H1 (cell line): ENCODE measurements at regions not wholly inside any gene's neighbourhood (a gene's known extent, or its start where the extent isn't known, plus 50 kb on each side); places are given as distances from the start of the nearest gene placed in this dataset.

ENCODE experiments used
- CTCF ChIA-PET: fragments of 300-600 bp; sonication (Branson Sonifier 250); formaldehyde crosslinking; loops from one replicate; lab custom pipeline; 2021; ENCODE audit not compliant: partially characterized antibody; lab: Charles Lee
- POLR2A ChIA-PET: fragments of 300-600 bp; sonication (Branson Sonifier 250); formaldehyde crosslinking; loops from one replicate; lab custom pipeline; 2021; ENCODE audit warnings: inconsistent platforms; ENCODE audit not compliant: partially characterized antibody; lab: Charles Lee
- DNase-seq, 2 experiments: peaks; one replicate each; pipeline versions ENCODE4 v3.0.0 to v3.0.0-alpha.2; 2010 to 2022; ENCODE audit warnings: low spot score in 2 of 2, low read depth in 1 of 2, mixed read lengths in 1 of 2
- FAIRE-seq: peaks from 2 replicates; lab custom pipeline; 2011; peaks lifted over from hg19 to GRCh38; lab: Jason Lieb, UNC
- H2AFZ ChIP-seq: 2 replicates; pipeline ENCODE4 v1.8.1; 2012; ENCODE audit warnings: low read length, inconsistent platforms
- H2AK5ac ChIP-seq: 2 replicates; pipeline ENCODE4 v1.6.1; 2013; ENCODE audit warnings: low read depth, low read length
- H2BK120ac ChIP-seq: replicated peaks from 2 replicates; pipeline ENCODE3; 2013; ENCODE audit warnings: low read depth, low read length, inconsistent platforms
- H2BK12ac ChIP-seq: 2 replicates; pipeline ENCODE4 v1.6.1; 2013; ENCODE audit warnings: low read depth, low read length
- H2BK15ac ChIP-seq: 2 replicates; pipeline ENCODE4 v1.6.1; 2013; ENCODE audit warnings: low read length
- H2BK20ac ChIP-seq: 2 replicates; pipeline ENCODE4 v1.6.1; 2013; ENCODE audit warnings: low read length
- H2BK5ac ChIP-seq: 2 replicates; pipeline ENCODE4 v1.6.1; 2013; ENCODE audit warnings: low read depth, low read length
- H3K14ac ChIP-seq: 2 replicates; pipeline ENCODE4 v1.6.1; 2013; ENCODE audit warnings: inconsistent platforms; ENCODE audit not compliant: insufficient read length
- H3K18ac ChIP-seq: 2 replicates; pipeline ENCODE4 v1.6.1; 2013; ENCODE audit warnings: low read length; ENCODE audit errors: extremely low read depth
- H3K23ac ChIP-seq: 2 replicates; pipeline ENCODE4 v1.6.1; 2013; ENCODE audit warnings: inconsistent platforms; ENCODE audit not compliant: insufficient read length
- H3K23me2 ChIP-seq: 2 replicates; pipeline ENCODE4 v1.6.1; 2013; ENCODE audit warnings: low read depth, low read length
- H3K27ac ChIP-seq: 2 replicates; pipeline ENCODE4 v1.6.1; 2011; ENCODE audit warnings: low read depth, low read length, inconsistent platforms
- H3K27me3 ChIP-seq, 4 experiments: replicated peaks in 1 of 4; 1 replicate in 1 of 4; 2 replicates in 3 of 4; pipeline versions ENCODE4 v1.6.1 to v1.8.1; 2011 to 2013; ENCODE audit warnings: low read length in 3 of 4, mild to moderate bottlenecking in 3 of 4, inconsistent platforms in 2 of 4, mixed read lengths in 2 of 4, moderate library complexity in 1 of 4; ENCODE audit not compliant: control insufficient read depth in 3 of 4, insufficient read depth in 3 of 4; ENCODE audit errors: extremely low read depth in 1 of 4
- H3K36me3 ChIP-seq, 4 experiments: 2 replicates each; pipeline versions ENCODE4 v1.6.1 to v1.8.1; 2011 to 2013; ENCODE audit warnings: mild to moderate bottlenecking in 4 of 4, low read length in 3 of 4, moderate library complexity in 2 of 4, control low read depth in 1 of 4, inconsistent platforms in 1 of 4; ENCODE audit not compliant: insufficient read depth in 4 of 4, control insufficient read depth in 2 of 4
- H3K4ac ChIP-seq: replicated peaks from 2 replicates; pipeline ENCODE3; 2013; ENCODE audit warnings: low read length, low read depth, mixed read lengths, inconsistent platforms; ENCODE audit not compliant: insufficient read length
- H3K4me1 ChIP-seq, 4 experiments: replicated peaks in 1 of 4; 1 replicate in 1 of 4; 2 replicates in 3 of 4; pipeline versions ENCODE4 v1.6.1 to v1.8.1; 2011 to 2013; ENCODE audit warnings: low read length in 3 of 4, inconsistent platforms in 2 of 4, mixed read lengths in 1 of 4; ENCODE audit not compliant: insufficient read depth in 4 of 4, control insufficient read depth in 3 of 4
- H3K4me2 ChIP-seq, 2 experiments: 2 replicates each; pipeline versions ENCODE4 v1.6.1 to v1.8.1; 2011 to 2013; ENCODE audit warnings: low read depth in 2 of 2, low read length in 2 of 2, control low read depth in 1 of 2, inconsistent platforms in 1 of 2, mild to moderate bottlenecking in 1 of 2; ENCODE audit not compliant: insufficient read depth in 1 of 2
- H3K4me3 ChIP-seq, 4 experiments: fragments of 200-600, 300-600 bp in 1 of 4; sonication (generic), shearing (Covaris generic), sonication (Bioruptor Twin) in 1 of 4; 2 replicates each; pipeline versions ENCODE4 v1.5.1 to v1.8.1; 2011 to 2016; ENCODE audit warnings: low read length in 4 of 4, low read depth in 3 of 4, control low read depth in 2 of 4, inconsistent platforms in 2 of 4, mild to moderate bottlenecking in 2 of 4, mixed read lengths in 1 of 4, moderate library complexity in 1 of 4; ENCODE audit not compliant: insufficient read depth in 2 of 4; ENCODE audit errors: extremely low read depth in 1 of 4
- H3K56ac ChIP-seq: replicated peaks from 2 replicates; pipeline ENCODE3; 2013; ENCODE audit warnings: low read depth, mild to moderate bottlenecking, mixed read lengths, low read length, inconsistent platforms; ENCODE audit not compliant: insufficient read length
- H3K79me1 ChIP-seq: 2 replicates; pipeline ENCODE4 v1.6.1; 2013; ENCODE audit warnings: low read depth, low read length, control low read depth
- H3K79me2 ChIP-seq, 2 experiments: 2 replicates each; pipeline versions ENCODE4 v1.6.1 to v1.8.1; 2012 to 2013; ENCODE audit warnings: low read length in 2 of 2, mild to moderate bottlenecking in 2 of 2, inconsistent platforms in 1 of 2; ENCODE audit not compliant: insufficient read depth in 2 of 2, control insufficient read depth in 1 of 2
- H3K9ac ChIP-seq, 4 experiments: replicated peaks in 1 of 4; 1 replicate in 1 of 4; 2 replicates in 3 of 4; pipeline versions ENCODE4 v1.6.1 to v1.8.1; 2011 to 2013; ENCODE audit warnings: low read depth in 3 of 4, low read length in 3 of 4, control low read depth in 2 of 4, mild to moderate bottlenecking in 2 of 4, moderate library complexity in 2 of 4, inconsistent platforms in 1 of 4; ENCODE audit errors: extremely low read depth in 1 of 4
- H3K9me3 ChIP-seq, 2 experiments: 2 replicates each; pipeline versions ENCODE4 v1.6.1 to v1.8.1; 2012 to 2013; ENCODE audit warnings: mild to moderate bottlenecking in 2 of 2, moderate library complexity in 2 of 2, control low read depth in 1 of 2, inconsistent platforms in 1 of 2, low read depth in 1 of 2, low read length in 1 of 2, mixed read lengths in 1 of 2; ENCODE audit not compliant: insufficient read depth in 2 of 2
- H4K20me1 ChIP-seq, 2 experiments: replicated peaks in 1 of 2; 2 replicates each; pipeline versions ENCODE3 to v1.8.1; 2011 to 2013; ENCODE audit warnings: inconsistent platforms in 2 of 2, low read length in 2 of 2, mild to moderate bottlenecking in 1 of 2; ENCODE audit not compliant: insufficient read depth in 2 of 2, control insufficient read depth in 1 of 2
- H4K5ac ChIP-seq: 2 replicates; pipeline ENCODE4 v1.6.1; 2013; ENCODE audit warnings: low read length, low read depth, mixed read lengths, inconsistent platforms; ENCODE audit not compliant: insufficient read length
- H4K8ac ChIP-seq: 2 replicates; pipeline ENCODE4 v1.8.0; 2013; ENCODE audit warnings: mild to moderate bottlenecking, moderate library complexity, low read length, inconsistent platforms; ENCODE audit not compliant: insufficient read depth; ENCODE audit errors: extremely low read depth
- H4K91ac ChIP-seq: replicated peaks from 2 replicates; pipeline ENCODE3; 2013; ENCODE audit warnings: low read length, mixed read lengths, inconsistent platforms; ENCODE audit not compliant: insufficient read length
- NANOG ChIP-seq: IDR thresholded peaks from 2 replicates; pipeline ENCODE4 v1.6.1; 2011; ENCODE audit warnings: low read length, low read depth, mild to moderate bottlenecking, inconsistent platforms; ENCODE audit not compliant: insufficient read depth, poor library complexity, severe bottlenecking
- NRF1 ChIP-seq: IDR thresholded peaks from 2 replicates; pipeline ENCODE4 v1.6.1; 2011; ENCODE audit warnings: mild to moderate bottlenecking, low read depth, low read length, improper control_type of control experiment
- POU5F1 ChIP-seq: IDR thresholded peaks from 2 replicates; pipeline ENCODE4 v1.6.1; 2011; ENCODE audit warnings: low read depth, mild to moderate bottlenecking, low read length, moderate library complexity
- RNF2 ChIP-seq: fragments of 200-900, 300-1000 bp; sonication (generic); IDR thresholded peaks from 2 replicates; pipeline ENCODE4 v1.7.1; 2016; ENCODE audit warnings: borderline replicate concordance, low read depth, mild to moderate bottlenecking, antibody characterized with exemption, low read length; ENCODE audit not compliant: poor library complexity, severe bottlenecking; ENCODE audit errors: missing control alignments
- SIX5 ChIP-seq: IDR thresholded peaks from 2 replicates; pipeline ENCODE4 v1.6.1; 2011; ENCODE audit warnings: mild to moderate bottlenecking, low read depth, low read length
- WGBS, 2 experiments: shearing (Covaris generic) in 1 of 2; methylation state at CpG; one replicate each; pipeline versions ENCODE4 v1.1.6 to v1.1.7; 2013 to 2015; ENCODE audit warnings: low lambda C conversion rate in 2 of 2, mixed read lengths in 2 of 2, inconsistent platforms in 1 of 2, low coverage in 1 of 2, missing lambda C conversion rate in 1 of 2; ENCODE audit not compliant: insufficient replicate concordance in 2 of 2, insufficient coverage in 1 of 2, insufficient read length in 1 of 2; ENCODE audit errors: extremely low coverage in 1 of 2, missing lambda C conversion rate in 1 of 2; 5-methylcytosine and 5-hydroxymethylcytosine counted together
- TF ChIP-seq, protein P1 (sequence below): IDR thresholded peaks from 2 replicates; pipeline ENCODE4 v1.6.1; 2012; ENCODE audit warnings: inconsistent platforms

DNA sequence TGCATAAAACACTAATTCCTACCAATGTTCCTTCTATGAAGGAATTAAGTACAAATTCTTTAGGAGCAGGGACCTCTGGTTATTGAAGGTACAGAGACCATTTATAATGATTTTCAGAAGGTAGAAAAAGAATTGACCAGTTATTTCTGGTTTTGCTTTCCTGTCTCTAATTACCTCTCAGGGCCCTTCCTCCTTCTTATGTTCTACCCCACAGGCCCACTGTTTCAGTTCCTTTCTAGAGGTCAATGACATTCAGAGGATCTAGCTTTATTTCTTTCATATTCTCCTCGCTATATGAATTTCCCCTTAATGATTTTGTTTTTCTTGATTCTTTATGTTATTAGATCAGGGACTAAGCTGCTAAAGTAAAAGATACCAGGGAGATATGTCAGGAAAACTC, 345.0 kb upstream of the SPRY2 start:
- no peak overlapping the region for H3K18ac ChIP-seq
- H2BK120ac ChIP-seq, result no peak overlapping the region
- no peaks in the 10 kb centered on the region for H3K36me3 ChIP-seq
- H2BK12ac ChIP-seq, result no peak overlapping the region
- H3K27me3 ChIP-seq, result no peaks in the 10 kb centered on the region
- no peak overlapping the region for H2BK15ac ChIP-seq
- H3K23ac ChIP-seq, result no peak overlapping the region
- no peaks in the 10 kb centered on the region for H4K20me1 ChIP-seq
- no peak overlapping the region for H3K4me3 ChIP-seq
- H3K23me2 ChIP-seq, result peaks cover 2% of the 10 kb centered on the region; the same call in 1 of the 2 replicates
- no peak overlapping the region for H2AK5ac ChIP-seq
- no peak overlapping the region for H2BK5ac ChIP-seq
- H4K5ac ChIP-seq, result no peak overlapping the region
- no peak for FAIRE-seq
- no peak overlapping the region for H4K8ac ChIP-seq
- H3K14ac ChIP-seq, result no peak overlapping the region
- no peak overlapping the region for H3K4me2 ChIP-seq
- no peaks in the 10 kb centered on the region for H3K79me1 ChIP-seq
- no peaks in the 10 kb centered on the region for H3K4me1 ChIP-seq
- no peaks in the 10 kb centered on the region for H3K79me2 ChIP-seq
- no peak overlapping the region for H3K27ac ChIP-seq
- ChIA-PET CTCF (interaction anchor here (0.6 kb wide), 2 partner anchors 55 to 152 kb away, joined by 3 to 4 read pairs; no protein-coding TSS in a partner anchor), POLR2A (no interaction called here)
- no peak overlapping the region for H3K4ac ChIP-seq
- no peak overlapping the region for H4K91ac ChIP-seq
- H2BK20ac ChIP-seq, result no peak overlapping the region
- no peak overlapping the region for H3K56ac ChIP-seq
- H3K9ac ChIP-seq, result no peak overlapping the region
- no peak for DNase-seq
- WGBS, 2 experiments, result 95% methylated on average over 1 of the region's 1 CpG; no CpG with 5 or more reads in 1 of the 2 experiments
- H3K9me3 ChIP-seq, result peaks cover 5% of the 10 kb centered on the region in 2 experiments; a peak in 1 of 4 replicates
- H2AFZ ChIP-seq, result no peak overlapping the region
- no peak for TF ChIP-seq RNF2
- TF ChIP-seq NRF1, result no peak
- no peak for TF ChIP-seq NANOG
- TF ChIP-seq SIX5, result no peak
- TF ChIP-seq POU5F1, result no peak
- TF ChIP-seq, protein P1, sequence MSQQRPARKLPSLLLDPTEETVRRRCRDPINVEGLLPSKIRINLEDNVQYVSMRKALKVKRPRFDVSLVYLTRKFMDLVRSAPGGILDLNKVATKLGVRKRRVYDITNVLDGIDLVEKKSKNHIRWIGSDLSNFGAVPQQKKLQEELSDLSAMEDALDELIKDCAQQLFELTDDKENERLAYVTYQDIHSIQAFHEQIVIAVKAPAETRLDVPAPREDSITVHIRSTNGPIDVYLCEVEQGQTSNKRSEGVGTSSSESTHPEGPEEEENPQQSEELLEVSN, result no peak
